ENCODE measurements at regions not wholly inside any gene's neighbourhood (a gene's known extent, or its start where the extent isn't known, plus 50 kb on each side); places are given as distances from the start of the nearest gene placed in this dataset.

GRCh38 chr3:143190101-143190500 is 70.5 kb downstream of the CHST2 start:
- CTCF ChIA-PET (ENCODE audit: partially characterized antibody), result interaction anchor here (1.0 kb wide), 1 partner anchor 15 kb away, joined by 3 read pairs; no protein-coding TSS in a partner anchor
- Histone ChIP-seq H4K20me1 (replicated peaks in 1 of 2; ENCODE audit: control insufficient read depth in 1 of 2, insufficient read depth in 2 of 2, low read length in 2 of 2) (no peaks in the 10 kb centered on the region), H2AK5ac (ENCODE audit: low read depth, low read length) (no peak overlapping the region), H2BK5ac (ENCODE audit: low read depth, low read length) (no peak overlapping the region), H3K56ac (replicated peaks; ENCODE audit: insufficient read length, low read depth, low read length) (no peak overlapping the region), H2AFZ (ENCODE audit: low read length) (no peak overlapping the region), H3K36me3 (ENCODE audit: control insufficient read depth in 2 of 4, insufficient read depth in 4 of 4, low read length in 3 of 4) (no peaks in the 10 kb centered on the region), H3K4ac (replicated peaks; ENCODE audit: insufficient read length, low read depth, low read length) (no peak overlapping the region), H3K79me1 (ENCODE audit: low read depth, low read length) (no peaks in the 10 kb centered on the region), H3K27me3 (replicated peaks in 1 of 4; ENCODE audit: control insufficient read depth in 3 of 4, extremely low read depth in 1 of 4, insufficient read depth in 3 of 4, low read length in 3 of 4) (no peaks in the 10 kb centered on the region), H3K14ac (ENCODE audit: insufficient read length) (no peak overlapping the region), H2BK12ac (ENCODE audit: low read depth, low read length) (no peak overlapping the region), H3K18ac (ENCODE audit: extremely low read depth, low read length) (no peak overlapping the region), H3K23me2 (ENCODE audit: low read depth, low read length) (no peaks in the 10 kb centered on the region), H4K8ac (ENCODE audit: extremely low read depth, insufficient read depth, low read length) (no peak overlapping the region), H3K9ac (replicated peaks in 1 of 4; ENCODE audit: extremely low read depth in 1 of 4, low read depth in 3 of 4, low read length in 3 of 4) (no peak overlapping the region), H3K4me3 (ENCODE audit: extremely low read depth in 1 of 4, insufficient read depth in 2 of 4, low read depth in 3 of 4, low read length in 4 of 4) (no peak overlapping the region), H3K4me2 (ENCODE audit: insufficient read depth in 1 of 2, low read depth in 2 of 2, low read length in 2 of 2) (no peak overlapping the region), H3K4me1 (replicated peaks in 1 of 4; ENCODE audit: control insufficient read depth in 3 of 4, insufficient read depth in 4 of 4, low read length in 3 of 4) (no peaks in the 10 kb centered on the region), H3K27ac (ENCODE audit: low read depth, low read length) (no peak overlapping the region), H2BK20ac (ENCODE audit: low read length) (no peak overlapping the region), H2BK15ac (ENCODE audit: low read length) (no peak overlapping the region), H3K23ac (ENCODE audit: insufficient read length) (no peak overlapping the region), H2BK120ac (replicated peaks; ENCODE audit: low read depth, low read length) (no peak overlapping the region), H4K5ac (ENCODE audit: insufficient read length, low read depth, low read length) (no peak overlapping the region), H3K79me2 (ENCODE audit: control insufficient read depth in 1 of 2, insufficient read depth in 2 of 2, low read length in 2 of 2) (no peaks in the 10 kb centered on the region), H3K9me3 (ENCODE audit: insufficient read depth in 2 of 2, low read depth in 1 of 2, low read length in 1 of 2) (no peaks in the 10 kb centered on the region; a peak in 1 of 4 replicates), H4K91ac (replicated peaks; ENCODE audit: insufficient read length, low read length) (no peak overlapping the region)
- 97% methylated on average over 3 of the region's 3 CpGs; no CpG with 5 or more reads in 1 of the 2 experiments for WGBS, 2 experiments (ENCODE audit: extremely low coverage in 1 of 2, insufficient coverage in 1 of 2, insufficient read length in 1 of 2, insufficient replicate concordance in 2 of 2, low coverage in 1 of 2, low lambda C conversion rate in 2 of 2, missing lambda C conversion rate in 1 of 2)
- FAIRE-seq, result no peak
- POLR2A ChIA-PET (ENCODE audit: partially characterized antibody), result no interaction called here
- no peak for DNase-seq (ENCODE audit: low read depth in 1 of 2, low spot score in 2 of 2)
- no peak for TF ChIP-seq SIN3A (conservative IDR thresholded peaks at IDR 0.05 in 1 of 2, IDR thresholded peaks at IDR 0.05 in 1 of 2; ENCODE audit: low read depth in 1 of 2, low read length in 2 of 2)
- TF ChIP-seq ZNF274 (IDR thresholded peaks at IDR 0.05; ENCODE audit: borderline replicate concordance, extremely low read depth, low read length), result no peak
- no peak for TF ChIP-seq GABPA (IDR thresholded peaks at IDR 0.05; ENCODE audit: borderline replicate concordance, insufficient read depth, low read length)
- TF ChIP-seq CBX8 (IDR thresholded peaks at IDR 0.05; ENCODE audit: borderline replicate concordance, low read depth, low read length), result no peak
- TF ChIP-seq TAF7 (optimal IDR thresholded peaks at IDR 0.05; ENCODE audit: borderline replicate concordance, low read depth, low read length), result no peak
- no peak for TF ChIP-seq TBP (IDR thresholded peaks at IDR 0.05; ENCODE audit: low read depth, low read length)
- TF ChIP-seq, protein P1, sequence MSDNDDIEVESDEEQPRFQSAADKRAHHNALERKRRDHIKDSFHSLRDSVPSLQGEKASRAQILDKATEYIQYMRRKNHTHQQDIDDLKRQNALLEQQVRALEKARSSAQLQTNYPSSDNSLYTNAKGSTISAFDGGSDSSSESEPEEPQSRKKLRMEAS (IDR thresholded peaks at IDR 0.05), result no peak
- TF ChIP-seq, protein P2, sequence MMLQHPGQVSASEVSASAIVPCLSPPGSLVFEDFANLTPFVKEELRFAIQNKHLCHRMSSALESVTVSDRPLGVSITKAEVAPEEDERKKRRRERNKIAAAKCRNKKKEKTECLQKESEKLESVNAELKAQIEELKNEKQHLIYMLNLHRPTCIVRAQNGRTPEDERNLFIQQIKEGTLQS (IDR thresholded peaks at IDR 0.05; ENCODE audit: insufficient read depth, low read depth, low read length), result no peak
- TF ChIP-seq SP1 (IDR thresholded peaks at IDR 0.05; ENCODE audit: low read depth, low read length), result no peak
- TF ChIP-seq RNF2 (IDR thresholded peaks at IDR 0.05; ENCODE audit: borderline replicate concordance, low read depth, low read length, missing control alignments, poor library complexity, severe bottlenecking), result no peak
- no peak for TF ChIP-seq CHD2 (IDR thresholded peaks at IDR 0.05; ENCODE audit: low read length)
- TF ChIP-seq EGR1 (IDR thresholded peaks at IDR 0.05; ENCODE audit: borderline replicate concordance, low read depth, low read length), result no peak

Data from H1 (cell line).